Vagina (tissue), 2 donors: ENCODE measurements at regions not wholly inside any gene's neighbourhood (a gene's known extent, or its start where the extent isn't known, plus 50 kb on each side); places are given as distances from the start of the nearest gene placed in this dataset.

Experiments used
- DNase-seq, 2 donors: peaks; one replicate each; pipeline ENCODE4 v3.0.0-alpha.2; 2017; ENCODE audit errors: extremely low spot score in 2 of 2
- H3K27ac ChIP-seq: fragments of 200-600 bp; sonication (generic); one replicate; pipeline ENCODE4 v1.5.1; 2019
- H3K27me3 ChIP-seq: fragments of 200-600 bp; sonication (generic); one replicate; pipeline ENCODE4 v1.5.1; 2019
- H3K36me3 ChIP-seq, 2 donors: fragments of 200-600 bp; sonication (generic); one replicate each; pipeline ENCODE4 v1.5.1; 2017 to 2019
- H3K4me1 ChIP-seq: fragments of 200-600 bp; sonication (generic); one replicate; pipeline ENCODE4 v1.5.1; 2019
- H3K4me3 ChIP-seq, 2 donors: fragments of 200-600 bp; sonication (generic); 1 replicate in 1 of 2; 2 replicates in 1 of 2; pipeline ENCODE4 v1.5.1; 2016 to 2019
- H3K9me3 ChIP-seq: fragments of 200-600 bp; sonication (generic); one replicate; pipeline ENCODE4 v1.5.1; 2019
- POLR2A ChIP-seq, 2 donors: fragments of 450-650 bp; IDR thresholded peaks; one replicate each; pipeline ENCODE4 v1.6.1; 2017; ENCODE audit warnings: antibody characterized with exemption in 2 of 2, mild to moderate bottlenecking in 2 of 2, moderate library complexity in 2 of 2
- POLR2AphosphoS5 ChIP-seq, 2 donors: sonication (generic); formaldehyde crosslinking; IDR thresholded peaks; one replicate each; pipeline ENCODE4 v1.9.0; 2017; ENCODE audit warnings: antibody characterized with exemption in 2 of 2, mild to moderate bottlenecking in 2 of 2, low read depth in 1 of 2; ENCODE audit not compliant: insufficient read depth in 1 of 2
- intact Hi-C: fragments of 100-400 bp; cut with DNase I; formaldehyde crosslinking; loops from one replicate; pipeline ENCODE4 v1.15.1; 2023
- TF ChIP-seq, protein P1 (sequence below), 3 experiments: fragments of 450-650 bp in 2 of 3; fragments of 200-600 bp in 1 of 3; sonication (generic) in 1 of 3; IDR thresholded peaks; one replicate each; pipeline ENCODE4 v1.5.1; 2017 to 2019; ENCODE audit warnings: antibody characterized with exemption in 3 of 3, mild to moderate bottlenecking in 2 of 3, moderate library complexity in 2 of 3

DNA sequence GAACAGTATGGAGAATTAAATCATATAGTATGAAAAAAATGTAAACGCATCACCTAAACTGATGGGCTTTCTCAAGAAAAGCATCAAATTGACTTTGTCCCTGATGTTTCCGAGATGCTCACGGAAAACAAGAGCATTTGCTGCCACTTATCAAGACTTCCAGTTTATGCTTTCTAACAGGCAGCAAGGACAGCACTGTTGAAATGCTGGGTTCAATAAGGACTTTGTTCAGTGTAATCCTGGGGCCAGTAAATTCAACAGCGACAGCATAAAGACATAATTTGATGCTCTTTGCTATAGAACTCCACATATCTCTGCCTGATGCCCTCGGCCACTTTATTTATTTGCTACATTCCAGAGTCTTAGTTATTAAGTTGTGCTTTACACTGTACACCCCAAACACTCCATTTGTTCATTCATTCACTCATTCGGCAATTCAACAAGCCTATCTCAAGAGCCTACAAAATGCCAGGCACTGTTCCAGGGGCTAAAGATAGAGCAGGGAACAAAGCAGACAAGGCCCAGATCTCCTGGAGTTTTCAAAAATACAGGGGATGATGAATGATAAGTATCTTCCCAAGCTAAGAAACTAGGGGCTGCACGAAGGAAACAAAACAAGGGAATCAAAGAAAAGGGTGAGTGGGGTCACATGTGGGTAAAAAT lies 294.6 kb downstream of the ZNF608 start:
- H3K36me3 ChIP-seq: no peaks in the 10 kb centered on the region
- no peak overlapping the region for H3K4me3 ChIP-seq
- TF ChIP-seq POLR2A (IDR thresholded peaks at IDR 0.05): no peak
- TF ChIP-seq, protein P1, sequence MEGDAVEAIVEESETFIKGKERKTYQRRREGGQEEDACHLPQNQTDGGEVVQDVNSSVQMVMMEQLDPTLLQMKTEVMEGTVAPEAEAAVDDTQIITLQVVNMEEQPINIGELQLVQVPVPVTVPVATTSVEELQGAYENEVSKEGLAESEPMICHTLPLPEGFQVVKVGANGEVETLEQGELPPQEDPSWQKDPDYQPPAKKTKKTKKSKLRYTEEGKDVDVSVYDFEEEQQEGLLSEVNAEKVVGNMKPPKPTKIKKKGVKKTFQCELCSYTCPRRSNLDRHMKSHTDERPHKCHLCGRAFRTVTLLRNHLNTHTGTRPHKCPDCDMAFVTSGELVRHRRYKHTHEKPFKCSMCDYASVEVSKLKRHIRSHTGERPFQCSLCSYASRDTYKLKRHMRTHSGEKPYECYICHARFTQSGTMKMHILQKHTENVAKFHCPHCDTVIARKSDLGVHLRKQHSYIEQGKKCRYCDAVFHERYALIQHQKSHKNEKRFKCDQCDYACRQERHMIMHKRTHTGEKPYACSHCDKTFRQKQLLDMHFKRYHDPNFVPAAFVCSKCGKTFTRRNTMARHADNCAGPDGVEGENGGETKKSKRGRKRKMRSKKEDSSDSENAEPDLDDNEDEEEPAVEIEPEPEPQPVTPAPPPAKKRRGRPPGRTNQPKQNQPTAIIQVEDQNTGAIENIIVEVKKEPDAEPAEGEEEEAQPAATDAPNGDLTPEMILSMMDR (IDR thresholded peaks at IDR 0.05): no peak
- no peak for TF ChIP-seq POLR2AphosphoS5 (IDR thresholded peaks at IDR 0.05; ENCODE audit: insufficient read depth in 1 of 2, low read depth in 1 of 2)
- no peaks in the 10 kb centered on the region for H3K27me3 ChIP-seq
- intact Hi-C loops: no loop called here
- no peak overlapping the region for H3K27ac ChIP-seq
- DNase-seq: no peak
- H3K9me3 ChIP-seq: no peaks in the 10 kb centered on the region
- no peaks in the 10 kb centered on the region for H3K4me1 ChIP-seq

DNA sequence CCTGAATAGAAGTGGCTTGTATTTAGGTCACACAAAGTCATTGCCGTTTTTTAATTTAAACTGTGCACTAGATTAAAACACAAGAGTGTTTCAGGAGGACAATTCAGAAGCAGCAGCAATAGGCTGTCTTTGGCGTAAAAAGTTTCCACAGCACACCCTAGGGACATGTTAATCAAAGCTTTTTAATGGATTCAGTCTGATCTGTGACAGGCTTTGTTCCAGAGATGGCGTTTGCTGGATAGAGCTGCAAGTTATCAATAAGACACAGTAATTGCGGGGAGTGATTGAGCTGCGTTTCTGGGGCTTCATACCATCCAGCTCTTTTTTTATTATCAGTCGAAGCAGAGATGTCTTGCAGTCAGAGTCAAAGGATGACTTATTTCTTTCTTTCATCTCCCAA lies 300.3 kb downstream of the ZNF608 start:
- no peak for DNase-seq
- intact Hi-C loops: no loop called here

DNA sequence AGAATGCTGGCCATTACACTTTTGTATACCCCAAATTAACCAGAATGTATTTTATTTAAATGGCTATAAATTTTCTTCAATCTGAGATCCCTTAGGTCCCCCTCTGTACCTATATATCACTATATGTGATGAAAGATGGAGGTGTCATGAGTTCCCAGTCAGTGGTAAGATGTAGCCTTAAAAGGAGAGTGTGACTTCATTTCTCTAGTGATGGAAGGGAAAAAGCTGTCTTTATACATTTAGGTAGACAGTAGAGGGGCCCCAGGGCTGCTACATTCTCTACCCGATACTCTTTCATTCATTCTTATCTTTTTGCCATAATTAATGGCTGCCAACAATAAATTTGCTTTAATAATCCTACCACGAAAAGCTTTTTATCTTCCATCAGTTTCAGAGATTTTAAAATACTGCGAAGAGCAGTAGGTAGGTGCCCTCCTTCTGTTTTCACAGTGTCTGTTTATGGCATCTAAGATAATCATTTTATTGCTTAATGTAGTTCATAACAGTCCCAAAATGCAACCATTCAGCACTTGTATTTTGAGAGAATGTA lies 301.3 kb downstream of the ZNF608 start:
- Histone ChIP-seq H3K4me3 (no peak overlapping the region), H3K9me3 (no peaks in the 10 kb centered on the region), H3K27ac (no peak overlapping the region), H3K36me3 (no peaks in the 10 kb centered on the region), H3K4me1 (no peaks in the 10 kb centered on the region), H3K27me3 (no peaks in the 10 kb centered on the region)
- no peak for DNase-seq
- intact Hi-C loops: no loop called here
- TF ChIP-seq POLR2AphosphoS5 (IDR thresholded peaks at IDR 0.05; ENCODE audit: insufficient read depth in 1 of 2, low read depth in 1 of 2): no peak
- no peak for TF ChIP-seq POLR2A (IDR thresholded peaks at IDR 0.05)
- TF ChIP-seq, protein P1 (IDR thresholded peaks at IDR 0.05): no peak

More for the DNA sequence above, 300.3 kb downstream of the ZNF608 start:
- H3K27me3 ChIP-seq: no peaks in the 10 kb centered on the region
- no peaks in the 10 kb centered on the region for H3K36me3 ChIP-seq
- H3K9me3 ChIP-seq: no peaks in the 10 kb centered on the region
- no peak overlapping the region for H3K4me3 ChIP-seq
- H3K4me1 ChIP-seq: no peaks in the 10 kb centered on the region
- no peak overlapping the region for H3K27ac ChIP-seq
- TF ChIP-seq POLR2AphosphoS5 (IDR thresholded peaks at IDR 0.05; ENCODE audit: insufficient read depth in 1 of 2, low read depth in 1 of 2) (no peak), POLR2A (IDR thresholded peaks at IDR 0.05) (no peak)
- TF ChIP-seq, protein P1 (IDR thresholded peaks at IDR 0.05): no peak

DNA sequence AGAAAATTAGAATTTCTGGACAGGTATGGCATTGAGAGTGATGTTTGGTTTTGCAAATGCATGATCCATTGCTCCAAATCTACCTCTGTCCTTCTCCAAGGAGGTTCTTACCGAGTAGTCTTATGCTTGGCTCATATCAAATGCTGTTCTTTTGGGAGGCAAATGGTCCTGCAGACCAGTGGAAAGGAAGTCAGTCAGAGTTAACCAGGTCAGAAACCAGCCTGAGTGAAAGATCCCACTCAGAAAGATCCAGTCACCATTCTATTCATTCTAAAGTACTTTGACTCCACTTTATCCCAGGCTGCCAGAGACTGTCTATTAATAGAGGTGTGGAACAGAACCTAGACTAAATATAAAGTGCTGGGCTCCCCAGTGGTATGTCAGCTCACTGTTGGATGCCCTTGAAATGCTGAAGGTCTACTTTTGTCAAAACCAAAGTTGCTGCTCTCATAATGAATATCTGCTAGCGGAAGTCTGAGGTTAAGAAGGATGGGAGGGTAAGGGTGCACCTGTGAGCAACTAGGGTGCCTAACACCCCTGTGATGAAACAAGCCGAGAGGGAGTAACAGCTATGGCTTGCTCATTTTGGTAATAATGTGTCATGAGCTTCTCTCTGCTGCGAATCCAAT lies 302.2 kb downstream of the ZNF608 start:
- H3K36me3 ChIP-seq: no peaks in the 10 kb centered on the region
- no peaks in the 10 kb centered on the region for H3K27me3 ChIP-seq
- intact Hi-C loops: no loop called here
- H3K4me3 ChIP-seq: no peak overlapping the region
- H3K27ac ChIP-seq: no peak overlapping the region
- H3K9me3 ChIP-seq: no peaks in the 10 kb centered on the region
- no peaks in the 10 kb centered on the region for H3K4me1 ChIP-seq
- TF ChIP-seq, protein P1 (IDR thresholded peaks at IDR 0.05): no peak
- TF ChIP-seq POLR2AphosphoS5 (IDR thresholded peaks at IDR 0.05; ENCODE audit: insufficient read depth in 1 of 2, low read depth in 1 of 2): no peak
- TF ChIP-seq POLR2A (IDR thresholded peaks at IDR 0.05): no peak
- no peak for DNase-seq

DNA sequence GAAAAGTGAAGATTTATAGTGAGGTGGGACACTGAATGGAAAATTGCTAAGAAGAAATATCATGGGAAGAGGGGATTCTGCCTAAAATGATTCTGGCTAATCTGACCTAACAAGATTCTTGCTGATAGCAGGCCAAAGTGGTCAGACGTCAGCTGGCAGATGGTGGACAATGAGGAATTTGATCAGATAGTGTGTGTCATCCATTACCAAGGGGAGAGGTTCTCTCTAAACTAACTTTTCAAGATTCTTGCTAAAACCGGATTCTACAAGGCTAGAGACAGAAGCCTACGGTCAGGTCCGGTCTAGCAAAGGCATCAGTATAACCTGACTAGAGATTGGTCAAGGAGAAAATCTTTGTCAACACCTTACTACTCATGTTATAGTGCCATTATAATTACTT lies 306.0 kb downstream of the ZNF608 start:
- intact Hi-C loops: no loop called here
- Histone ChIP-seq H3K36me3 (no peaks in the 10 kb centered on the region), H3K4me3 (no peak overlapping the region), H3K27me3 (no peaks in the 10 kb centered on the region), H3K27ac (no peak overlapping the region), H3K9me3 (no peaks in the 10 kb centered on the region), H3K4me1 (no peaks in the 10 kb centered on the region)
- no peak for DNase-seq
- TF ChIP-seq POLR2AphosphoS5 (IDR thresholded peaks at IDR 0.05; ENCODE audit: insufficient read depth in 1 of 2, low read depth in 1 of 2) (no peak), POLR2A (IDR thresholded peaks at IDR 0.05) (no peak)
- TF ChIP-seq, protein P1 (IDR thresholded peaks at IDR 0.05): no peak
